Stimulated activated CD4-positive, alpha-beta T cell treated with anti-CD3 and anti-CD28 coated beads, Interleukin-1b, Interleukin-23, amount 100 ng/mL, for 4 hours (primary cell): ENCODE measurements at regions not wholly inside any gene's neighbourhood (a gene's known extent, or its start where the extent isn't known, plus 50 kb on each side); places are given as distances from the start of the nearest gene placed in this dataset.
"Not testable (repeated sequence)": the region's sequence is repeated elsewhere in the genome, so short reads cannot be mapped to it uniquely, and the experiment has no call there.

Experiments used
- DNase-seq, 2 donors: peaks; one replicate each; pipeline ENCODE4 v3.0.0-alpha.2; 2020; ENCODE audit warnings: low read depth in 2 of 2

- DNase-seq: no peak
Observed at GRCh38 chr1:119253366-119253765, 112.9 kb upstream of the WARS2 start.

DNA sequence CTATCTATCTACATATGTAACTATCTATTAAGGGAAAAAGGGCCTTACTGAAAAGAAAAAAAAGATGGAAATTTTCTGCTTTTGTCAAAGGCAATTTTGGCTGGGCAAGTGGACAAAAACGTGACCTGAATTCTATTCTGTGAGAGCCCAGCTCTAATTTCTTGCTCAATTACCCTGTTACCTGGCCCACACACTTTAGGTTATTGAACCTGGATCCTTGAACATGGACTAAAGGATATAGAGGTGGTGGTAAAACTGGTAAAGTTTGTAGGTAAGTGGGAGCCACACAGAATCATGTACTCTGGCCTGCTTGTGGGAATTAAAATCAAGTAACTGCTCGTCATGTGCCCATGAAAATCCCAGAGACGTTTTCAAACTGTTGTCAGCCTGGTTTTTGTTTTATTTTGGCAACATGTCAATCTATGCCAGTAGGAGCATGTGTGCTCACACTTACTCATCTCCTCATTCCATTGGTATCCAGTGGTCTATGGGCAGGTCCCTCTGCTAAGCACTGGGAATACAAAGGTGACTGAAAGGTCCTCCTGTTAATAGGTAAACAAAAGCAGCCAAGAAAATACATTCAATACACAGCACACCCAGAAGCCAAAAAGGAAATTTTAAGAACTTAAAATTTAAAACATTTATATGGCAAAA lies 113.7 kb upstream of the WARS2 start:
- no peak for DNase-seq

GRCh38 chr1:119256089-119256488 lies 112.5 kb upstream of the HAO2 start:
- DNase-seq: not testable (repeated sequence)

DNA sequence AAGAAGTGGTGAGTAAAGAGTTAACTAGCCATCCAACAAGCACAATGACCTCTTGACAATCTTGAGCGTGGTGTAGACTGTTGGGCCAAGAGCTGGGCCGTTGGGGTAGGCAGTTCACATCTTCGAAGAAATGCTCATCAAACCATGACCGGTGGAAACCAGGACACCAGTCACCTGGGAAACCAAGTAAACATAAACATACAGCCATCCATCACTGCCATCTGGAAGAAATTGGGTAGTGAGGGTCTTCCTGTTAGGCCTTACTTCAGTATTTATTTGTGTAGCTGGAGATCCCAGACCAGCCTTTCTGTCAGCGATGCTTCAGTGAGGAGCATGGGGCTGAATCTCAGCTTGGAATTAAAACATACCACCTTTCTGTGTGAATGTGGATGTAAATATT lies 108.1 kb upstream of the HAO2 start:
- no peak for DNase-seq

GRCh38 chr1:119266386-119266785 lies 102.2 kb upstream of the HAO2 start:
- no peak for DNase-seq

DNA sequence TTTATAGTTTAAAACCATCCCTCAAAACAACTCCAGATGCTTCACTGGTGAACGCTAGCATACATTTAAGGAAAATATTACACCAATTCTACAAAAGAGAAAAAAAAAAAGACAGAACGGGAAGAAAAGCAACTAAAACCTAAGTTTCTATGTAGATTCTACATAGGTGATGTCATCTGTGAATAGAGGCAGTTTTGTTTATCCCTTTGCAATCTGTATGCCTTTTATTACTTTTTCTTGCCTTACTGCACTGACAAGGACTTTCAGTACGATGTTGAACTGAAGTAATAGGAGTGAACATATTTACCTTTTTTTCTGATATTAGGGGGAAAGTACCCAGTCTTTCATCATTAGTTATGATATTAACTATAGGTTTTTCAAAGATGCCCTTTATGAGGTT lies 101.7 kb upstream of the HAO2 start:
- DNase-seq: no peak

GRCh38 chr1:119267288-119267687 lies 101.3 kb upstream of the HAO2 start:
- DNase-seq: not testable (repeated sequence)

- DNase-seq: no peak
Observed at GRCh38 chr1:119268879-119269278, 99.7 kb upstream of the HAO2 start.

DNA sequence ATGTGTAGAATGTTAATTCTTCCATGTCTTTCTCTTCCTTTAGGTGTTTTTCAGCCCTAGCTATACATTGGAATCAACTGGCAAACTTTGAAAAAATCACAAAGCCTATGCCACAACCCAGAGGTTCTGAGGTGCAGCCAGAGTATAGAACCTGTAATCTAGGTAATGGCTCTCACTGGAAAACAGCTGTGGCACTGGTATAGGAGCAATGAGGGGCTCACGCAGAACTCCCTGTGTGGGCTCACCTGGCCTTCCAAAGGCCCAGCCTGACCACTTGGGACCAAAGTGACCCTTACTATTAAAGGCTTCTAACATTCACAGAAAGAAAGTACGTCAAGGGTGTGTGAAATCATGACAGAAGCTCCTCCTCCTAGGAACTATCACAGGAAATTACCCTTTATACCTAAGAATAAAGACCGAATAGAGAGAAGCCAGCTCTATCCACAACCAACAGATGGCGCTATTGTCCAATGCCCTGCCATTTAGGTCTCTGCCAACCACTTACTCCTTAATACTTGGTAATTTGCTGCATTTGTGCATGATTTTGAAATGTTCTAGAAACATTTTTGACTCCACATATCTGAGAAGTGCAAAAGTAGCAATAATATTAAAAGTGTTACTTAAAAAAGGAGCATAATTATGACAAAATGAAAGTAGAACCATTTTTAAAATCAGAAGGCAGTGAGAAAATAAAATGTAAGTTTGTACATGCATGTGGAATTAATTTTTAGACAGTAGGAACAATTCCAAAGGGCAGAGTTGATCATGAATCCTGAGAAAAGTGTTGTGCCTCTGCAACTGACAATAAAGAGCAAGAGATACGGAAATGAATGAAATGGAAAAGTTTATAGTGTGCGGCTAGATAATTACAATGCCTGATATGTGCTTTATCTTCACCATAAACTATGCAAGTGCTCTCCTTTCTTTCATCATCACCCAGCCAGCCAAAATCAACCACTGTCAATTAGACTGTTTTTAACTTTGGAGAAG lies 93.1 kb upstream of the HAO2 start:
- peak in 1 of 2 donors; percentile 9 for DNase-seq

DNA sequence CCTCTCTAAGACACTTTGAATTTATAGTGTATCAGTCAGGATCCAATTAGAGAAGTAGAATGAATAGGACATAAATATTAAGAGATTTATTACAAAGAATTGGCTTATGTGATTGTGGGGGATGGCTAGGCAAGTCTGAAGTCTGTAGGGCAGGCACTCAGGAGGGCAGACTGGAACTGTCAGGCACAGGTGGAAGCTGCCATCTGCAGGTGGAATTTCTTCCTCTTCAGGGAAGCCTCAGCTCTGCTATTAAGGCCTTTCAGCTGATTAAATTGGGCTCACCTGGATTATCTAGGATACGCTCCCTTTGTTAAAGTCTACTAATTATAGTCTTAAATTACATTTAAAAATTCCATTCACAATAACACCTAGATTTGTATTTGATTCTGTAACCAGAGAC lies 92.0 kb upstream of the HAO2 start:
- DNase-seq: no peak

GRCh38 chr1:119279456-119280381 lies 88.9 kb upstream of the HAO2 start:
- DNase-seq: no peak

GRCh38 chr1:119285482-119285881 lies 83.1 kb upstream of the HAO2 start:
- no peak for DNase-seq

DNA sequence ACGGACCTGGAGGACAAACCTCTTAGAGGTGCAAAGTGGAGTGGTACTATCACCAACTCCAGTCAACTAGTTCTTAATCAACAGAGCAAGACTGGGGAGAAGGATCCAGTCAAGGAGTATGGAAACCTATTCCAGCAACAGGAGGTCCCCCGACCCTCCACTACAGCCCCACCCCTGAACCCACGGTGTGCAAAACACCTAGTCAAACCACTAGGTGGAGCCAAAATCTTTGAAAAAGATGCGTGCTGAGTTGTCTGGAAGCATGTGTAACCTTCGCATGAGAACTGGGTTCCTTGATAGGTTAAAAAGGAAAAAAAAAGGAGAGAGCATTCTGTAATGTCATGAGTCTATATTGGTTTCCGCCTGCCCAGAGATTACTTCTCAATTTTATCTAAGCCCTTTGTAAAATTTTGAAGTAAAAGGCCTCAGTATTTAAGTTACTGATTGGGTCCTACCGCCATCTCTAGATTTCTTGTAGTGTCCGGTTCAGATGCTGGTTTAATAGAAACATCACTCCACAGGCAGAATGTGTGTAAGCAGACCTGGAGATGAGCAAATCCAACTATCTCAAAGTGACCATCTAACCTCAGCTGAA lies 81.9 kb upstream of the HAO2 start:
- DNase-seq: peak in 1 of 2 donors; percentile 3

DNA sequence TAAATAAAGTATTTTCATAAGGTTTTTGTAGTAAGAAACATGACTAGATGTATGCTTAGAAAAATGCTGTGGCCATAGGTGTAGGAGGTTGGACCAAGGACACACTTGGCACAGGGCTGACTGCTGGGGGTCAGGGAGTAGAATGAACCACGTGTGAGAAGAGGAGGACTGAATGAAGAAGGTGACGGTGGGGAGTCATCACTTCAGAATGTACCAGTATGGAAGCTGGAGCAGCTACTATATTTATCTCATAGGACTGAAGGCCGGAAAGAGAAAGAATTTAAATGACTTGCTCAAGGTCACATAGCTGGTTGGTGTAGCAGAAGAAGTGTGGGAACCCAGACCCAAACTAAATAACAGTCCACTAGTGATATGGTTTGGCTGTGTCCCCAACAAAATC lies 79.8 kb upstream of the HAO2 start:
- no peak for DNase-seq

GRCh38 chr1:119290297-119290696 lies 78.3 kb upstream of the HAO2 start:
- DNase-seq: no peak

- no peak for DNase-seq
Observed at GRCh38 chr1:119291611-119292206, 76.9 kb upstream of the HAO2 start.

GRCh38 chr1:119293797-119294196 lies 74.8 kb upstream of the HAO2 start:
- no peak for DNase-seq

- no peak for DNase-seq
Observed at GRCh38 chr1:119294199-119294598, 74.4 kb upstream of the HAO2 start.

DNA sequence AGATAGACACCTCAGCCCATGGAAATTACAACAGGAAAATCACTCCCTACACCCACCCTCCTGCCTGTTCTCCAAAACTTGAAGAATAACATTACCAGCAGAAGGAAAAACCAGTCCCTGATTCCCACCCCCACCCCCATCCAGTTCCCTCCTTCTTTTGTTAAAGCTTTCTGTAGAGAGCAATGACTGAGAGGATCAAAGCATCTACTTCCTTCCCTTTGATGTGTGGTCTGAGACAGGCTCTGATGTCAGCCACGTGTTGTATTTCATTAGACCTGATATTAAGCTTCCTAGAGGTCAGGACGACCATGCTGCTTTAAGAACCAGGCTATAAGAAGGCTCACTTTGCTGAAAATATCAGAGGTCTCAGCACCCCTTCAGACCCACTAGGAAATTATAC lies 73.9 kb upstream of the HAO2 start:
- no peak for DNase-seq

DNA sequence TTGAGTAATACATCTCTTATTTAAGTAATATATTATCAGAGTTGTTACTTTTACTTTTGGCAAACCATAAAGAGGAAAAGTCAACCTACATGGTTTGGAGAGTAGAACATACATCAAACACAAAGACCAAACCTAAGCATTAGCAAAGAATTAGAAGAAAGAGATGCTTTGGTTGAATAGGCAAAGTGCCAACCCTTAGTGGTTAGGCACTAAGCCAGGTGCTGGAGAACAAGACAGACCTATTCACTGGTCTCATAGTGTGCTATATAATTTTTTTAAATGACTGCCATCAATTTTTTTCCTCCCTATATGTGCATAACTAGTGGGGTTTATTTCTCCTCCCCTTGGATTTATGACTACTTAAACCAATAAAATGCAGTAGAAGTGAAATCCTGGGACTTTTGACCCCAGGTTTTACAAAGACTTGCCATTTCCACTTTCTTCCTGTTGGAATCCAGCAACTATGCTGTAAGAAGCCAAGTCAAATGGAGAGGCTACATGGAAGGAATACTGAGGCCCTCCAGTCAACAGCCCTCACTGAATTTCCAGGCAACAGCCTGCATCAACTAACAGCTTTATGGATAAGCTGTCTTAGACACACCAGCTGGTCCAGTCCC lies 69.8 kb upstream of the HAO2 start:
- DNase-seq: no peak

DNA sequence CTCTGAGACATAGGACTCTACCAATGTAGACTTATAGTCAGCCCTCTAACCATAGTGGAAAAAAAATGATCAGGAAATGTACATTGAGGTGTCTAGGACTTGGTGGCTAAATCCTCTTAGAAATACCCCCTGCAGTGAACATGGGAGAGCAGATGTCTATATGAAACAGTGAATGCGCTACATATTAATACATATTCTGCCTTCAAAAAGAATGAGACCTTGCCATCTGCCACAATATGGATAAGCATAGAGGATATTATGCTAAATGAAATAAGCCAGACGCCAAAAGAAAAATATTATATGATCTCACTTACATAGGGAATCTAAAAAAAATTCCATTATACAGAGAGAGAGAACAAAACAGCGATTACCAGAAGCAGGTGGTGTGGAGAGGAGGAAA lies 66.6 kb upstream of the HAO2 start:
- DNase-seq: no peak
